SK-N-SH (cell line): ENCODE measurements at regions not wholly inside any gene's neighbourhood (a gene's known extent, or its start where the extent isn't known, plus 50 kb on each side); places are given as distances from the start of the nearest gene placed in this dataset.

Experiments
- CTCF ChIA-PET: fragments of 300-600, 350-600 bp; formaldehyde crosslinking; extraction: SDS; loops from one replicate; lab custom pipeline; 2021; lab: Yijun Ruan, JAX
- POLR2A ChIA-PET: fragments of 350-600 bp; sonication (Branson Sonifier 250); formaldehyde crosslinking; extraction: SDS; loops from one replicate; lab custom pipeline; 2020; ENCODE audit warnings: antibody characterized with exemption, inconsistent platforms; lab: Yijun Ruan, JAX
- DNase-seq: peaks from one replicate; pipeline ENCODE4 v3.0.0; 2012
- H2AFZ ChIP-seq: fragments of 200-600 bp; sonication (generic); 2 replicates; pipeline ENCODE4 v1.8.1; 2016; ENCODE audit warnings: antibody characterized with exemption, mild to moderate bottlenecking, low read depth
- H3F3A ChIP-seq: fragments of 200-600 bp; sonication (generic); replicated peaks from 2 replicates; pipeline ENCODE3; 2016; ENCODE audit warnings: antibody characterized with exemption, mild to moderate bottlenecking; ENCODE audit not compliant: insufficient read depth
- H3K27ac ChIP-seq, 2 experiments: fragments of 200-500 bp in 1 of 2; fragments of 200-600 bp in 1 of 2; sonication (Bioruptor generic) in 1 of 2; sonication (generic), shearing (Covaris generic) in 1 of 2; 2 replicates each; pipeline versions ENCODE4 v1.5.1 to v1.6.1; 2014 to 2016; ENCODE audit warnings: low read depth in 2 of 2, inconsistent platforms in 1 of 2, low read length in 1 of 2, mild to moderate bottlenecking in 1 of 2, mixed read lengths in 1 of 2
- H3K27me3 ChIP-seq: fragments of 200-600 bp; sonication (generic), shearing (Covaris generic); 2 replicates; pipeline ENCODE4 v1.6.1; 2016; ENCODE audit warnings: mixed run types; ENCODE audit not compliant: insufficient read depth
- H3K36me3 ChIP-seq, 2 experiments: fragments of 200-500 bp in 1 of 2; fragments of 200-600 bp in 1 of 2; sonication (Bioruptor generic) in 1 of 2; sonication (generic) in 1 of 2; replicated peaks in 1 of 2; 2 replicates each; pipeline versions ENCODE3 to v1.5.1; 2014 to 2016; ENCODE audit warnings: low read length in 1 of 2, mild to moderate bottlenecking in 1 of 2; ENCODE audit not compliant: insufficient read depth in 2 of 2, control insufficient read depth in 1 of 2
- H3K4me1 ChIP-seq, 2 experiments: fragments of 200-500 bp in 1 of 2; fragments of 200-600 bp in 1 of 2; sonication (Bioruptor generic) in 1 of 2; sonication (generic), shearing (Covaris generic) in 1 of 2; 2 replicates each; pipeline versions ENCODE4 v1.5.1 to v1.6.1; 2014 to 2016; ENCODE audit warnings: low read depth in 1 of 2, low read length in 1 of 2, mixed run types in 1 of 2; ENCODE audit not compliant: insufficient read depth in 2 of 2, control insufficient read depth in 1 of 2
- H3K4me2 ChIP-seq: fragments of 200-600 bp; sonication (generic), shearing (Covaris generic); 2 replicates; pipeline ENCODE4 v1.6.1; 2017; ENCODE audit warnings: mixed run types
- H3K4me3 ChIP-seq, 2 experiments: fragments of 200-500 bp in 1 of 2; fragments of 200-600 bp in 1 of 2; sonication (Bioruptor generic) in 1 of 2; sonication (generic), shearing (Covaris generic) in 1 of 2; 2 replicates each; pipeline versions ENCODE4 v1.5.1 to v1.8.1; 2014 to 2016; ENCODE audit warnings: low read depth in 2 of 2, inconsistent platforms in 1 of 2, low read length in 1 of 2, mild to moderate bottlenecking in 1 of 2, mixed read lengths in 1 of 2, moderate library complexity in 1 of 2
- H3K79me2 ChIP-seq: fragments of 200-600 bp; sonication (generic); 2 replicates; pipeline ENCODE4 v1.8.1; 2017; ENCODE audit warnings: mild to moderate bottlenecking; ENCODE audit not compliant: insufficient read depth
- H3K9ac ChIP-seq: fragments of 200-600 bp; sonication (generic); 2 replicates; pipeline ENCODE4 v1.6.1; 2017; ENCODE audit warnings: mixed run types
- H3K9me2 ChIP-seq: fragments of 200-600 bp; sonication (generic); 2 replicates; pipeline ENCODE4 v1.6.1; 2017; ENCODE audit warnings: mixed run types
- H3K9me3 ChIP-seq: fragments of 200-600 bp; sonication (generic); 2 replicates; pipeline ENCODE4 v1.6.1; 2017; ENCODE audit warnings: mixed run types, mild to moderate bottlenecking, moderate library complexity
- H4K20me1 ChIP-seq: fragments of 200-600 bp; sonication (generic); 2 replicates; pipeline ENCODE4 v1.6.1; 2017; ENCODE audit warnings: mild to moderate bottlenecking, mixed run types; ENCODE audit not compliant: insufficient read depth
- ELF1 ChIP-seq: IDR thresholded peaks from 2 replicates; pipeline ENCODE4 v1.4.0; 2012
- EP300 ChIP-seq, 2 experiments: IDR thresholded peaks; 2 replicates each; pipeline versions ENCODE4 v1.4.0 to v1.6.1; 2012; ENCODE audit warnings: borderline replicate concordance in 1 of 2, low read depth in 1 of 2, low read length in 1 of 2
- EZH2phosphoT487 ChIP-seq: fragments of 200-600 bp; sonication (generic); IDR thresholded peaks from 2 replicates; pipeline ENCODE4 v1.6.1; 2017; ENCODE audit warnings: low read depth, mixed run types, mild to moderate bottlenecking, antibody characterized with exemption, moderate library complexity, borderline replicate concordance
- FOXJ3 ChIP-seq: sonication (generic); formaldehyde crosslinking; IDR thresholded peaks from 2 replicates; pipeline ENCODE4 v1.5.1; 2020; ENCODE audit warnings: mild to moderate bottlenecking, missing genetic modification reagents
- GABPA ChIP-seq: IDR thresholded peaks from 2 replicates; pipeline ENCODE4 v1.4.0; 2012; ENCODE audit warnings: low read depth, mild to moderate bottlenecking
- IRF3 ChIP-seq: fragments of 150-350 bp; IDR thresholded peaks from 2 replicates; pipeline ENCODE4 v1.6.1; 2016; ENCODE audit warnings: mild to moderate bottlenecking, low read depth, low read length
- MEF2A ChIP-seq: IDR thresholded peaks from 2 replicates; pipeline ENCODE4 v1.4.0; 2012; ENCODE audit warnings: low read depth, borderline replicate concordance
- MXI1 ChIP-seq: IDR thresholded peaks from 2 replicates; pipeline ENCODE4 v1.6.1; 2012; ENCODE audit warnings: mild to moderate bottlenecking, low read depth, low read length, improper control_type of control experiment
- NFIC ChIP-seq: IDR thresholded peaks from 2 replicates; pipeline ENCODE4 v1.4.0; 2012; ENCODE audit warnings: borderline replicate concordance
- NRF1 ChIP-seq: IDR thresholded peaks from 2 replicates; pipeline ENCODE4 v1.6.1; 2012; ENCODE audit warnings: low read depth, mild to moderate bottlenecking, low read length
- POLR2AphosphoS5 ChIP-seq: IDR thresholded peaks from 2 replicates; pipeline ENCODE4 v1.6.1; 2012; ENCODE audit warnings: low read depth, low read length
- RXRA ChIP-seq: IDR thresholded peaks from 2 replicates; pipeline ENCODE4 v1.4.0; 2012; ENCODE audit warnings: low read depth, mild to moderate bottlenecking, borderline replicate concordance
- SIN3A ChIP-seq: IDR thresholded peaks from 2 replicates; pipeline ENCODE4 v1.6.1; 2012; ENCODE audit warnings: low read depth, mild to moderate bottlenecking, low read length, moderate library complexity, borderline replicate concordance
- TAF1 ChIP-seq: IDR thresholded peaks from 2 replicates; pipeline ENCODE4 v1.6.1; 2012; ENCODE audit warnings: low read depth, mild to moderate bottlenecking, low read length, moderate library complexity, borderline replicate concordance
- TEAD4 ChIP-seq: IDR thresholded peaks from 2 replicates; pipeline ENCODE4 v1.4.0; 2012; ENCODE audit warnings: mild to moderate bottlenecking, borderline replicate concordance; ENCODE audit not compliant: insufficient read depth
- USF2 ChIP-seq: fragments of 150-350 bp; IDR thresholded peaks from 2 replicates; pipeline ENCODE4 v1.6.1; 2017; ENCODE audit warnings: antibody characterized with exemption, low read length, low read depth, borderline replicate concordance
- WGBS: methylation state at CpG from one replicate; pipeline ENCODE4 v1.1.6; 2017; ENCODE audit warnings: low lambda C conversion rate; 5-methylcytosine and 5-hydroxymethylcytosine counted together
- TF ChIP-seq, protein P1 (sequence below): IDR thresholded peaks from 2 replicates; pipeline ENCODE4; 2012

DNA sequence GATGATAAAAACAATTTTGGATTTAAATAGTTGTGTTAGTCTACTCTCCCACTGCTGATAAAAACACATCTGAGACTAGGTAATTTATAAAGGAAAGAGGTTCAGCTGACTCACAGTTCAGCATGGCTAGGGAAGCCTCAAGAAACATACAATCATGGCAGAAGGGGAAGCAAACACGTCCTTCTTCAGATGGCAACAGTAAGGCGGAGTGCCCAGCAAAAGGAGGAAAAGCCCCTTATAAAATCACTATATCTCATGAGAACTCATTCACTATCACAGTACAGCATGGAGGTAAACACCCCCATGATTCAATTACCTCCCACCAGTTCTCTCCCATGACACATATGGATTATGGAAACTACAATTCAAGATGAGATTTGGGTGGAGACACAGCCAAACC lies 632.1 kb downstream of the SLC16A7 start:
- no peaks in the 10 kb centered on the region for H3K9me3 ChIP-seq
- H3K9me2 ChIP-seq: no peaks in the 10 kb centered on the region; the same call in 1 of the 2 replicates
- H3F3A ChIP-seq: no peaks in the 10 kb centered on the region
- DNase-seq: no peak
- ChIA-PET CTCF (no interaction called here), POLR2A (no interaction called here)
- no peak overlapping the region for H3K9ac ChIP-seq
- no peak overlapping the region for H3K4me2 ChIP-seq
- H3K4me1 ChIP-seq: no peaks in the 10 kb centered on the region
- TF ChIP-seq SIN3A (no peak), ELF1 (no peak), NRF1 (no peak), EP300 (IDR thresholded peaks at IDR 0.05; ENCODE audit: borderline replicate concordance in 1 of 2, low read depth in 1 of 2, low read length in 1 of 2) (no peak), IRF3 (no peak), TAF1 (no peak)
- TF ChIP-seq, protein P1, sequence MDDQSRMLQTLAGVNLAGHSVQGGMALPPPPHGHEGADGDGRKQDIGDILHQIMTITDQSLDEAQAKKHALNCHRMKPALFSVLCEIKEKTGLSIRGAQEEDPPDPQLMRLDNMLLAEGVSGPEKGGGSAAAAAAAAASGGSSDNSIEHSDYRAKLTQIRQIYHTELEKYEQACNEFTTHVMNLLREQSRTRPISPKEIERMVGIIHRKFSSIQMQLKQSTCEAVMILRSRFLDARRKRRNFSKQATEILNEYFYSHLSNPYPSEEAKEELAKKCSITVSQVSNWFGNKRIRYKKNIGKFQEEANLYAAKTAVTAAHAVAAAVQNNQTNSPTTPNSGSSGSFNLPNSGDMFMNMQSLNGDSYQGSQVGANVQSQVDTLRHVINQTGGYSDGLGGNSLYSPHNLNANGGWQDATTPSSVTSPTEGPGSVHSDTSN: no peak
- TF ChIP-seq, all 33 proteins: peak for 0
- 31% methylated on average over 2 of the region's 2 CpGs for WGBS
- no peaks in the 10 kb centered on the region for H4K20me1 ChIP-seq
- no peak overlapping the region for H2AFZ ChIP-seq
- H3K36me3 ChIP-seq: no peaks in the 10 kb centered on the region
- H3K27me3 ChIP-seq: no peaks in the 10 kb centered on the region; the same call in 1 of the 2 replicates
- no peak overlapping the region for H3K27ac ChIP-seq
- no peaks in the 10 kb centered on the region for H3K79me2 ChIP-seq
- H3K4me3 ChIP-seq: no peak overlapping the region

DNA sequence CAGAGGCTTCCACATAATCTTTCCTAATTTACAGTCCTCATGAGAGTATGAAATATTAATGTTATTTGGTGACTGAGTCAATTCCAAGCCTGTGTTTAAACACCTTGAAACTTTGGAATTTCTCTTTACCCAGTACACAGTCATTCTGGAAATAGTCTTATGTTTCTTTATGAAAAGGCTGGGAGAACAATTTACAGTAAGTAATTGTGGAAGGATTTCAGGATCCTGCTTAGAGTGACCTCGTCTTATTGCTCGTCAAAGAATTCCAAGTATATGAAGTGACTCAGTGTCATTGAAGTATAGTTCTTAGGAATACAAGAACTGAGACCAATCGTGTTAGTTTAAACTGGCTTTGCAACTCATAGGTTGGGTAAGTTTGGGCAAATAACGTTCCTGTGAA lies 634.2 kb downstream of the SLC16A7 start:
- H3K9me2 ChIP-seq: no peaks in the 10 kb centered on the region; the same call in 1 of the 2 replicates
- no peaks in the 10 kb centered on the region for H4K20me1 ChIP-seq
- H3K9ac ChIP-seq: no peak overlapping the region
- WGBS: 16% methylated on average over 4 of the region's 4 CpGs
- CTCF ChIA-PET: no interaction called here
- no peaks in the 10 kb centered on the region for H3K36me3 ChIP-seq
- no peaks in the 10 kb centered on the region for H3F3A ChIP-seq
- no peak overlapping the region for H3K4me2 ChIP-seq
- H3K27ac ChIP-seq: no peak overlapping the region
- no peaks in the 10 kb centered on the region; the same call in 1 of the 2 replicates for H3K27me3 ChIP-seq
- no peak overlapping the region for H3K4me3 ChIP-seq
- H3K79me2 ChIP-seq: no peaks in the 10 kb centered on the region
- DNase-seq: no peak
- no peaks in the 10 kb centered on the region for H3K4me1 ChIP-seq
- POLR2A ChIA-PET: no interaction called here
- H3K9me3 ChIP-seq: no peaks in the 10 kb centered on the region
- no peak for TF ChIP-seq POLR2AphosphoS5
- no peak for TF ChIP-seq MXI1
- no peak for TF ChIP-seq USF2
- TF ChIP-seq NFIC: no peak
- no peak for TF ChIP-seq GABPA
- no peak for TF ChIP-seq TAF1
- no peak for TF ChIP-seq EZH2phosphoT487
- no peak for TF ChIP-seq EP300 (IDR thresholded peaks at IDR 0.05; ENCODE audit: borderline replicate concordance in 1 of 2, low read depth in 1 of 2, low read length in 1 of 2)
- no peak for TF ChIP-seq RXRA
- no peak for TF ChIP-seq MEF2A
- TF ChIP-seq TEAD4: no peak
- no peak for TF ChIP-seq SIN3A
- no peak for TF ChIP-seq FOXJ3 (CRISPR knock-in tag)
- H2AFZ ChIP-seq: no peak overlapping the region
